IMR-90 (cell line): ENCODE measurements at regions not wholly inside any gene's neighbourhood (a gene's known extent, or its start where the extent isn't known, plus 50 kb on each side); places are given as distances from the start of the nearest gene placed in this dataset.

ENCODE experiments used
- ATAC-seq: fragments of 200-7000 bp; cut with Tn5 transposase; 2 replicates; pipeline ENCODE4 v1.9.1; 2020; ENCODE audit warnings: low read depth, mild to moderate bottlenecking, moderate library complexity
- BruUV-seq: library from RNA; stranded (reverse); fragments of 400-500 nt; replicated peaks from 2 replicates; lab custom pipeline; 2021; lab: Mats Ljungman, UMichigan
- CTCF ChIA-PET: fragments of 300-600 bp; formaldehyde crosslinking; extraction: SDS; loops from one replicate; lab custom pipeline; 2021; ENCODE audit warnings: antibody characterized with exemption; lab: Yijun Ruan, JAX
- POLR2A ChIA-PET: fragments of 300-600 bp; sonication (Branson Sonifier 250); formaldehyde crosslinking; loops from one replicate; lab custom pipeline; 2022; ENCODE audit warnings: antibody characterized with exemption; ENCODE audit not compliant: unreplicated experiment; lab: Charles Lee
- DNase-seq: peaks from one replicate; pipeline ENCODE4 v3.0.0; 2013
- H2AFZ ChIP-seq: replicated peaks from 2 replicates; pipeline ENCODE3; 2013; ENCODE audit warnings: low read length, mild to moderate bottlenecking; ENCODE audit not compliant: poor library complexity
- H2AK5ac ChIP-seq: 2 replicates; pipeline ENCODE4 v1.6.1; 2013; ENCODE audit warnings: low read depth, low read length, inconsistent platforms
- H2AK9ac ChIP-seq: replicated peaks from 2 replicates; pipeline ENCODE3; 2013; ENCODE audit warnings: mild to moderate bottlenecking, low read depth, low read length, moderate library complexity; ENCODE audit not compliant: poor library complexity
- H2BK120ac ChIP-seq: 2 replicates; pipeline ENCODE4 v1.6.1; 2013; ENCODE audit warnings: low read depth, low read length, inconsistent platforms
- H2BK15ac ChIP-seq: 3 replicates; pipeline ENCODE4 v1.6.1; 2013; ENCODE audit warnings: low read depth, low read length, inconsistent platforms
- H2BK20ac ChIP-seq: 2 replicates; pipeline ENCODE4 v1.6.1; 2013; ENCODE audit warnings: low read depth, mild to moderate bottlenecking, inconsistent platforms, low read length, moderate library complexity
- H2BK5ac ChIP-seq: 2 replicates; pipeline ENCODE4 v1.6.1; 2013; ENCODE audit warnings: mild to moderate bottlenecking, low read depth, low read length, inconsistent platforms; ENCODE audit not compliant: poor library complexity, severe bottlenecking
- H3K14ac ChIP-seq: replicated peaks from 2 replicates; pipeline ENCODE4 v1.6.1; 2013; ENCODE audit warnings: low read depth, low read length, inconsistent platforms
- H3K18ac ChIP-seq: 2 replicates; pipeline ENCODE4 v1.6.1; 2013; ENCODE audit warnings: low read depth, low read length, control low read depth
- H3K23ac ChIP-seq: 2 replicates; pipeline ENCODE4 v1.6.1; 2013; ENCODE audit warnings: low read depth, low read length, inconsistent platforms
- H3K27ac ChIP-seq: 2 replicates; pipeline ENCODE4 v1.5.1; 2013; ENCODE audit warnings: mild to moderate bottlenecking, control low read depth, low read length; ENCODE audit not compliant: insufficient read depth
- H3K27me3 ChIP-seq: 2 replicates; pipeline ENCODE4 v1.6.1; 2013; ENCODE audit warnings: low read length; ENCODE audit not compliant: control insufficient read depth, insufficient read depth
- H3K36me3 ChIP-seq: 2 replicates; pipeline ENCODE4 v1.6.1; 2013; ENCODE audit warnings: low read length, mixed read lengths; ENCODE audit not compliant: control insufficient read depth, insufficient read depth
- H3K4ac ChIP-seq: 2 replicates; pipeline ENCODE4 v1.6.1; 2013; ENCODE audit warnings: low read depth, low read length, inconsistent platforms
- H3K4me1 ChIP-seq: 2 replicates; pipeline ENCODE4 v1.6.1; 2013; ENCODE audit warnings: low read length, mixed read lengths; ENCODE audit not compliant: control insufficient read depth, insufficient read depth
- H3K4me2 ChIP-seq: 2 replicates; pipeline ENCODE4 v1.6.1; 2013; ENCODE audit warnings: low read depth, mild to moderate bottlenecking, control low read depth, low read length, moderate library complexity
- H3K4me3 ChIP-seq: 2 replicates; pipeline ENCODE4 v1.5.1; 2013; ENCODE audit warnings: low read depth, mild to moderate bottlenecking, control low read depth, low read length, moderate library complexity; ENCODE audit not compliant: insufficient read depth
- H3K56ac ChIP-seq: 2 replicates; pipeline ENCODE4 v1.6.1; 2013; ENCODE audit warnings: low read length, inconsistent platforms; ENCODE audit not compliant: insufficient read depth; ENCODE audit errors: extremely low read depth
- H3K79me1 ChIP-seq, 2 experiments: 2 replicates each; pipeline ENCODE4 v1.6.1; 2013; ENCODE audit warnings: low read length in 2 of 2, inconsistent platforms in 1 of 2, low read depth in 1 of 2
- H3K9ac ChIP-seq: 2 replicates; pipeline ENCODE4 v1.6.1; 2013; ENCODE audit warnings: low read depth, low read length, control low read depth
- H3K9me1 ChIP-seq: 2 replicates; pipeline ENCODE4 v1.6.1; 2013; ENCODE audit warnings: low read length, inconsistent platforms; ENCODE audit not compliant: insufficient read depth
- H3K9me3 ChIP-seq: 2 replicates; pipeline ENCODE4 v1.6.1; 2013; ENCODE audit warnings: low read length; ENCODE audit not compliant: control insufficient read depth, insufficient read depth
- H4K20me1 ChIP-seq: 2 replicates; pipeline ENCODE4 v1.6.1; 2013; ENCODE audit warnings: low read length, inconsistent platforms; ENCODE audit not compliant: insufficient read depth
- H4K5ac ChIP-seq: 2 replicates; pipeline ENCODE4 v1.6.1; 2013; ENCODE audit warnings: mild to moderate bottlenecking, low read depth, low read length, control low read depth
- H4K8ac ChIP-seq, 2 experiments: 2 replicates each; pipeline ENCODE4 v1.6.1; 2013; ENCODE audit warnings: low read depth in 2 of 2, low read length in 2 of 2, control low read depth in 1 of 2, inconsistent platforms in 1 of 2
- H4K91ac ChIP-seq: 2 replicates; pipeline ENCODE4 v1.6.1; 2013; ENCODE audit warnings: low read depth, low read length, inconsistent platforms; ENCODE audit not compliant: insufficient read depth
- CHD1 ChIP-seq: IDR thresholded peaks from 2 replicates; pipeline ENCODE4 v1.6.1; 2012; ENCODE audit warnings: low read depth, low read length, improper control_type of control experiment
- ELK1 ChIP-seq: fragments of 150-350 bp; IDR thresholded peaks from 2 replicates; pipeline ENCODE4 v1.6.1; 2016; ENCODE audit warnings: low read depth, mild to moderate bottlenecking, low read length, moderate library complexity, borderline replicate concordance
- FOS ChIP-seq: fragments of 150-350 bp; IDR thresholded peaks from 2 replicates; pipeline ENCODE4 v1.6.1; 2016; ENCODE audit warnings: low read depth, low read length
- MAFK ChIP-seq: IDR thresholded peaks from 2 replicates; pipeline ENCODE4 v1.6.1; 2012; ENCODE audit warnings: low read depth, low read length, improper control_type of control experiment
- MXI1 ChIP-seq: IDR thresholded peaks from 2 replicates; pipeline ENCODE4 v1.6.1; 2012; ENCODE audit warnings: low read depth, mild to moderate bottlenecking, low read length, moderate library complexity, borderline replicate concordance
- NFE2L2 ChIP-seq: fragments of 150-350 bp; IDR thresholded peaks from 2 replicates; pipeline ENCODE4 v1.6.1; 2016; ENCODE audit warnings: low read depth, mild to moderate bottlenecking, low read length
- POLR2A ChIP-seq: IDR thresholded peaks from 2 replicates; pipeline ENCODE4 v1.6.1; 2012; ENCODE audit warnings: mild to moderate bottlenecking, low read depth, low read length
- RAD21 ChIP-seq: IDR thresholded peaks from 2 replicates; pipeline ENCODE4 v1.6.1; 2012; ENCODE audit warnings: low read length, improper control_type of control experiment
- RCOR1 ChIP-seq: IDR thresholded peaks from 2 replicates; pipeline ENCODE4 v1.6.1; 2012; ENCODE audit warnings: mild to moderate bottlenecking, low read length, improper control_type of control experiment; ENCODE audit not compliant: insufficient replicate concordance
- SMC3 ChIP-seq: fragments of 150-350 bp; IDR thresholded peaks from 2 replicates; pipeline ENCODE4 v1.6.1; 2016; ENCODE audit warnings: low read depth, mild to moderate bottlenecking, antibody characterized with exemption, low read length, moderate library complexity
- WGBS, 2 experiments: methylation state at CpG; one replicate each; pipeline versions ENCODE4 v1.1.5 to v1.1.7; 2013; ENCODE audit warnings: missing lambda C conversion rate in 2 of 2; ENCODE audit not compliant: insufficient read length in 1 of 2; ENCODE audit errors: extremely low coverage in 2 of 2; 5-methylcytosine and 5-hydroxymethylcytosine counted together
- dilution Hi-C: fragments of 300-500 bp; cut with HindIII; formaldehyde crosslinking; loops from one replicate; pipeline ENCODE4 v1.14.3; 2018; ENCODE audit warnings: low sequenced_read_pairs; ENCODE audit not compliant: unreplicated experiment
- in situ Hi-C: fragments of 300-500 bp; cut with MboI; formaldehyde crosslinking; loops from 3 replicates; pipeline ENCODE4 v1.14.3; 2019; ENCODE audit warnings: low sequenced_read_pairs, inconsistent platforms, mixed read lengths
- intact Hi-C: fragments of 100-400 bp; cut with micrococcal nuclease; formaldehyde crosslinking; loops from 2 replicates; pipeline ENCODE4 v1.10.0; 2022
- TF ChIP-seq, protein P1 (sequence below): fragments of 150-350 bp; IDR thresholded peaks from 2 replicates; pipeline ENCODE4 v1.6.1; 2017; ENCODE audit warnings: mild to moderate bottlenecking, antibody characterized with exemption, low read length, low read depth
- TF ChIP-seq, protein P2 (sequence below): conservative IDR thresholded peaks from 2 replicates; pipeline ENCODE4 v1.5.1; 2012; ENCODE audit warnings: mild to moderate bottlenecking, low read depth, low read length, improper control_type of control experiment

- Histone ChIP-seq H3K27me3 (peaks cover 2% of the 10 kb centered on the region), H2BK15ac (no peak overlapping the region), H3K9ac (no peak overlapping the region), H3K18ac (no peak overlapping the region), H3K23ac (no peak overlapping the region), H3K4me3 (no peak overlapping the region), H2AK5ac (no peak overlapping the region), H3K9me3 (no peaks in the 10 kb centered on the region), H2AK9ac (no peak overlapping the region), H4K5ac (no peak overlapping the region), H2BK120ac (no peak overlapping the region), H4K91ac (no peak overlapping the region), H3K79me1 (no peaks in the 10 kb centered on the region), H3K9me1 (no peaks in the 10 kb centered on the region), H3K27ac (no peak overlapping the region), H3K4me2 (no peak overlapping the region), H3K4me1 (no peaks in the 10 kb centered on the region), H2BK20ac (no peak overlapping the region), H4K8ac (no peak overlapping the region), H3K56ac (no peak overlapping the region), H2BK5ac (no peak overlapping the region), H3K14ac (no peak overlapping the region), H3K4ac (no peak overlapping the region), H4K20me1 (no peaks in the 10 kb centered on the region), H2AFZ (no peak overlapping the region), H3K36me3 (no peaks in the 10 kb centered on the region)
- WGBS, 2 experiments, result 0% methylated on average over 2 of the region's 4 CpGs; no CpG with 5 or more reads in 1 of the 2 experiments
- no peak for TF ChIP-seq CHD1
- TF ChIP-seq, protein P1, sequence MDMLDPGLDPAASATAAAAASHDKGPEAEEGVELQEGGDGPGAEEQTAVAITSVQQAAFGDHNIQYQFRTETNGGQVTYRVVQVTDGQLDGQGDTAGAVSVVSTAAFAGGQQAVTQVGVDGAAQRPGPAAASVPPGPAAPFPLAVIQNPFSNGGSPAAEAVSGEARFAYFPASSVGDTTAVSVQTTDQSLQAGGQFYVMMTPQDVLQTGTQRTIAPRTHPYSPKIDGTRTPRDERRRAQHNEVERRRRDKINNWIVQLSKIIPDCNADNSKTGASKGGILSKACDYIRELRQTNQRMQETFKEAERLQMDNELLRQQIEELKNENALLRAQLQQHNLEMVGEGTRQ, result no peak
- no peak for TF ChIP-seq MXI1
- TF ChIP-seq FOS, result no peak
- no peak for TF ChIP-seq MAFK
- TF ChIP-seq, protein P2, sequence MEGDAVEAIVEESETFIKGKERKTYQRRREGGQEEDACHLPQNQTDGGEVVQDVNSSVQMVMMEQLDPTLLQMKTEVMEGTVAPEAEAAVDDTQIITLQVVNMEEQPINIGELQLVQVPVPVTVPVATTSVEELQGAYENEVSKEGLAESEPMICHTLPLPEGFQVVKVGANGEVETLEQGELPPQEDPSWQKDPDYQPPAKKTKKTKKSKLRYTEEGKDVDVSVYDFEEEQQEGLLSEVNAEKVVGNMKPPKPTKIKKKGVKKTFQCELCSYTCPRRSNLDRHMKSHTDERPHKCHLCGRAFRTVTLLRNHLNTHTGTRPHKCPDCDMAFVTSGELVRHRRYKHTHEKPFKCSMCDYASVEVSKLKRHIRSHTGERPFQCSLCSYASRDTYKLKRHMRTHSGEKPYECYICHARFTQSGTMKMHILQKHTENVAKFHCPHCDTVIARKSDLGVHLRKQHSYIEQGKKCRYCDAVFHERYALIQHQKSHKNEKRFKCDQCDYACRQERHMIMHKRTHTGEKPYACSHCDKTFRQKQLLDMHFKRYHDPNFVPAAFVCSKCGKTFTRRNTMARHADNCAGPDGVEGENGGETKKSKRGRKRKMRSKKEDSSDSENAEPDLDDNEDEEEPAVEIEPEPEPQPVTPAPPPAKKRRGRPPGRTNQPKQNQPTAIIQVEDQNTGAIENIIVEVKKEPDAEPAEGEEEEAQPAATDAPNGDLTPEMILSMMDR, result no peak
- no peak for TF ChIP-seq SMC3
- no peak for TF ChIP-seq NFE2L2
- TF ChIP-seq ELK1, result no peak
- no peak for TF ChIP-seq RAD21
- no peak for TF ChIP-seq POLR2A
- no peak for TF ChIP-seq RCOR1
- intact Hi-C loops, result no loop called here
- in situ Hi-C loops, result no loop called here
- BruUV-seq, result no TSS peak
- ChIA-PET CTCF (interaction anchor here (0.6 kb wide), 1 partner anchor 83 kb away, joined by 4 read pairs; no protein-coding TSS in a partner anchor), POLR2A (no interaction called here)
- DNase-seq, result no peak
- dilution Hi-C loops, result no loop called here
- no peak for ATAC-seq
Measured at GRCh38 chr6:71033890-71034289, 77.0 kb upstream of the B3GAT2 start.
